GM10266 (cell line): ENCODE measurements at regions not wholly inside any gene's neighbourhood (a gene's known extent, or its start where the extent isn't known, plus 50 kb on each side); places are given as distances from the start of the nearest gene placed in this dataset.

Experiments
- DNase-seq: peaks from one replicate; pipeline ENCODE4 v3.0.0; 2012; ENCODE audit errors: extremely low spot score
- TF ChIP-seq, protein P1 (sequence below): IDR thresholded peaks from 2 replicates; pipeline ENCODE4 v1.5.1; 2012; ENCODE audit warnings: mild to moderate bottlenecking, low read depth; ENCODE audit not compliant: control insufficient read depth, insufficient read depth; ENCODE audit errors: missing control alignments

DNA sequence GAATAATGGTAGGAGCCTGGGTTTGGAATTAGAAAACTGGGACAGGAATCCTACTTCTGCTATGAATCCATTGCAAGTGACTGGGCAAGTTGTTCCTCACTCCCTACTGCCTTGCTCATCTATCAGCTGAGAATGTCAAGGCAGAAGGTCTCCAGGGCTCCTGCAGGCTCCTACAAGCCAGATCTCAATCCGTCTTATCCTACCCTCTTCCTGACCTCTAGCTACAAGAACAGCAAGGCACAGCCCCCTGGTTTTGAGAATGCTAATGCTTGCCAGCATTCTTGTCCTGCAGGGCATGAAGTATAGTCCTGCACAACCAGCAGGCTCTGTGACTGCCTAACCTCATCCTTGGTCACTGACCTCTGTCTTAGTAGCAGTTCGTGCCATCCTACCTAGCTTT, 141.9 kb upstream of the TNP1 start:
- DNase-seq = no peak
- TF ChIP-seq, protein P1, sequence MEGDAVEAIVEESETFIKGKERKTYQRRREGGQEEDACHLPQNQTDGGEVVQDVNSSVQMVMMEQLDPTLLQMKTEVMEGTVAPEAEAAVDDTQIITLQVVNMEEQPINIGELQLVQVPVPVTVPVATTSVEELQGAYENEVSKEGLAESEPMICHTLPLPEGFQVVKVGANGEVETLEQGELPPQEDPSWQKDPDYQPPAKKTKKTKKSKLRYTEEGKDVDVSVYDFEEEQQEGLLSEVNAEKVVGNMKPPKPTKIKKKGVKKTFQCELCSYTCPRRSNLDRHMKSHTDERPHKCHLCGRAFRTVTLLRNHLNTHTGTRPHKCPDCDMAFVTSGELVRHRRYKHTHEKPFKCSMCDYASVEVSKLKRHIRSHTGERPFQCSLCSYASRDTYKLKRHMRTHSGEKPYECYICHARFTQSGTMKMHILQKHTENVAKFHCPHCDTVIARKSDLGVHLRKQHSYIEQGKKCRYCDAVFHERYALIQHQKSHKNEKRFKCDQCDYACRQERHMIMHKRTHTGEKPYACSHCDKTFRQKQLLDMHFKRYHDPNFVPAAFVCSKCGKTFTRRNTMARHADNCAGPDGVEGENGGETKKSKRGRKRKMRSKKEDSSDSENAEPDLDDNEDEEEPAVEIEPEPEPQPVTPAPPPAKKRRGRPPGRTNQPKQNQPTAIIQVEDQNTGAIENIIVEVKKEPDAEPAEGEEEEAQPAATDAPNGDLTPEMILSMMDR = no peak

GRCh38 chr2:217000406-217000805, 140.5 kb upstream of the TNP1 start:
- TF ChIP-seq, protein P1 = no peak
- DNase-seq = no peak

GRCh38 chr2:216996279-216996845, 136.5 kb upstream of the TNP1 start:
- no peak for DNase-seq
- TF ChIP-seq, protein P1 = no peak

GRCh38 chr2:216994353-216994854, 134.5 kb upstream of the TNP1 start:
- TF ChIP-seq, protein P1 = no peak
- DNase-seq = no peak

DNA sequence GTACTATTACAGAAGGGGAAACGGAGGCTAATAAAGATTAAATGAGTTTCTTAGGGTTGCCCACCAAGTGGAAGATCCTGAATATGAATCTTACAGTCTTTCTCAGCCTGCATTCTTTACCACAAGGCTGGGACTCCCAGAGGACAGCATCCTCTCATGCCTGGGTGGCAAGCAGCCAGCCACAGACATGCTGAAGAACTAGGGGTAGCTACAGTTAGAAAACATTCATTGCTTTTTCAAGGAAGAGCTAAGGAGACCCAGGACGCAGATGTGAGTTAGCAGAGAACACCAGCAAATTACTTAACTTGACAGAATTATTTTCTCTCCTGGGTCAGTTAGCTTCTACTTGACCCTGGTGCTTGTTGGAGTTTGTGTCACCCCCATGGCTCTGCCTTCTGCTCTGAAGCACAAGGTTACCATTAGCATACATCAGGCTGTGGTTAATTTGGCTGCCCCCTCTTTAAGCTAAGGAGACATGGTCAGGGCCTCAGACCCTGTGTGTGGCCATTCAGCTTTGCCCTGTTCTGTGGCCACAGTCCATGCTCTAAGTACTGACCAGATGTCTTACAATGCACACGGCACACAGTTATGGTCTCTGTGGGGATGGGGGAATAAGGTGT, 132.3 kb upstream of the TNP1 start:
- TF ChIP-seq, protein P1 = no peak
- no peak for DNase-seq

DNA sequence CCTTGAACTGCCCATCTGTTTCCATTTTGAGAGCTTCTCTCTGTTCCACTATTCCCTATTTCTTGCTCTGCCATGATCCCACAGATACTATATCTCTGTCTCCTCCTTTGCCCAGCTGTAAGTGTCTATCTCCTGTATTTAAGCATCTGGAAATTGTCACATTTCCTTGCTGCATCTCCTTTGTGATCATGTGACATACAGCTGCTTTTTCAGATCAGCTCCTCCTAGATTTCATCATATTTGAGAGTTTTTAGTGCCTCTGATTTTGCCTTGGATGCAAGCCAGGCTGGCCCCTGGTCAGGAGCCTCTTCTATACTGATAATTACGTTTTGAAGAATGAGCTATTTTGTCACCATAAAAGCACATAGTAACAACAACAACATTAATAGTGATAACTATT, 131.7 kb upstream of the TNP1 start:
- DNase-seq = no peak
- TF ChIP-seq, protein P1 = no peak
